Stimulated activated CD8-positive, alpha-beta memory T cell treated with anti-CD3 and anti-CD28 coated beads, Interleukin-12 subunit alpha, Interleukin-12 subunit beta, amount 100 ng/mL, for 24 hours (primary cell): ENCODE measurements at regions not wholly inside any gene's neighbourhood (a gene's known extent, or its start where the extent isn't known, plus 50 kb on each side); places are given as distances from the start of the nearest gene placed in this dataset.

Experiments
- DNase-seq: peaks from one replicate; pipeline ENCODE4 v3.0.0-alpha.2; 2020; ENCODE audit errors: extremely low read depth

DNA sequence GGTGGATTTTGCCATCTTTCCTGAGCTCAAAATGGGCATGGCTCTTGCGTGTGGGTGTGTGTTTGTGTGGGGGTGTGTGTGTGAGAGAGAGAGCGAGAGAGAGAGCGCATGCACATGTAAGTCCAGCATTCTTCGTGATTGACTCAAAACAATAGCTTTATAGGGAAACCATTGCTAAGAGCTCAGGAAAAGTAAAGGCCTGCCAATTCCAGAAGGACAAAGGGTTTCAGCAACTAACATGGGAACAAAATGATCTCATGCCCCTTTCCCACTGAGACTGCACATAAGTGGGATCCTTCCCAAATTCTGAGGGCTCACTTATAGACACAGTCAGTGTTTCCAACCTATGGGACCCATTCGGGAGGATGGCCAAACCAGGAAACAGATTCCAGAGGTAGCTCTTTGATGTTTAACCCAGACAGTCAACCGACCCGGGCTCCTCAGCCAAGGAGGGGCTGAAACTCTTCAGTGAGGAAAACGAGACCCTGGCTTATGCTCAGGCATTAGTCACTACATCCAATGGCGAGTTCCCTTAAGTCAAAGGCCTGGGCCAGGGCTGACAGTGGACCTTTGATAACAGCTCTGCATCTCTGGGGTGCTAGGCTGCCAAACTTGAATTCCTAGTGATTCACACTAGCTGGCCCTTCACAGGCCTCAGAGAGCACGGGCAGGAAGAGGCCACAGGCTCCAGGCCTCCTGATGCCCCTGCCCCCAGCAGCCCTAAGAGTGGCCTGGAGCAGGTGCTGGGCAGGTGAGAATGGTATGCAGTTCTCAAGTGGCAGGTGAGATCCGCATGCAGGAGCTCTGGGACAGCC is 305.0 kb upstream of the C2CD4B start:
- no peak for DNase-seq

GRCh38 chr15:62472616-62473299 is 307.7 kb upstream of the C2CD4B start:
- no peak for DNase-seq

- DNase-seq: no peak
Observed at GRCh38 chr15:62474021-62474770, 309.1 kb upstream of the C2CD4B start.

GRCh38 chr15:62474771-62475124 is 309.7 kb upstream of the C2CD4B start:
- DNase-seq: no peak

DNA sequence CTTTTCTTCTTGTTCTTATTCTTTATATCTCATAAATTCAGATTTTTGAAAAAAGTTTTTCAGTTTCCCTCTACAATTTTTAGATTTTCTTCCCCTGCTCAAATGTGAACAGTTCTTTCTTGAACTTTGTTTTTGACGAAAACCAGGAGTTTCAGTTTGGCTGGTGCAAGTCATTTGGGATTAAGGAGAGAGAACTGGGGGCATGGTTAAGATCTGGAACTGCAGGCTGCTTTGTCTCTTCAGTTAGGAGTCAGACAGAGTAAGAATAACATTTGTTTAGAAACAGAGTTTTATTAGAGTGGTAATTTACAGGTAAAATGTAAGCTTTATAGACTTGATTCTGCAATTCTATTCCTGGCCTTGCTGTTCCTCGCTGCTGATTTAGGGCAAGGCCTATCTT is 310.5 kb upstream of the C2CD4B start:
- DNase-seq: no peak

- DNase-seq: no peak
Observed at GRCh38 chr15:62476163-62476562, 311.1 kb upstream of the C2CD4B start.

DNA sequence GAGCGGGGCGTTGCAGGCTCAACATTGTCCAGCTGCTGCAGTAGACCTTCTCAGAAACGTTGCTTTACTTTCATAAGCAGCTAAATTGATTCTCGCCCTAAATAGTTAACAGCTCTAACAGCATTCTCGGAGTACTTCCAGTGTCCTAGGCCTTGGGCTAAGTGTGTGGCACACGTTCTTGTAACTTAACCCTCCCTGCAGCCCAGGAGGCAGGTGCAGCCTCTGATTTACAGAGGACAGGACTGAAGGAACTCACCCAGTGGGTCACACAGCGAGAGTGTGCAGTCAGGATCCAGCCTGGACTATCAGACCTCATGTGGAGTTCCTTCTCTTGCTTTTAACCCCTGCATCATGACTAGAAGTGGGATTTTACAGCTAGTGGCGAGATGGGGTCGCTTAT is 312.8 kb upstream of the C2CD4B start:
- DNase-seq: no peak

- no peak for DNase-seq
Observed at GRCh38 chr15:62482785-62483429, 317.8 kb upstream of the C2CD4B start.

DNA sequence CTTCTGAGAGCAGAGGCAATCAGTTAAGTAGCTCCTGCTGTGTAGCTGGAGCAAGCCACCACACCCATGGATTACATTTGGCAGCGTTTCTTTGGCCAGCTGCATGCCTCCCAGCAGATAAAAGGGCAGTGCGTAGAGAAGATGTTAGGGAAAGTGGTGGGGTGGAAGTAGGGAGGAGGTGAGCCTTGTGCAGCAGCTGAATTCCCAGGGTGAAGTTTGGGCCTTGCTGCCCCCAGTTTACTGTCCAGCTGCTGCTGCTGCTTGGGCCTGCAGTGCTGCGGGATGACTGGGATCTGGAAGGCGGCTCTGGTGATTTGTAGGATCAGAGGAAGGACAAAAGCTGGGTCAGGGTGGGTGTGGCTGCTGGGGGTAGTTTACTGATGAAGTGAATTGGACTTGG is 318.7 kb upstream of the C2CD4B start:
- DNase-seq: no peak

DNA sequence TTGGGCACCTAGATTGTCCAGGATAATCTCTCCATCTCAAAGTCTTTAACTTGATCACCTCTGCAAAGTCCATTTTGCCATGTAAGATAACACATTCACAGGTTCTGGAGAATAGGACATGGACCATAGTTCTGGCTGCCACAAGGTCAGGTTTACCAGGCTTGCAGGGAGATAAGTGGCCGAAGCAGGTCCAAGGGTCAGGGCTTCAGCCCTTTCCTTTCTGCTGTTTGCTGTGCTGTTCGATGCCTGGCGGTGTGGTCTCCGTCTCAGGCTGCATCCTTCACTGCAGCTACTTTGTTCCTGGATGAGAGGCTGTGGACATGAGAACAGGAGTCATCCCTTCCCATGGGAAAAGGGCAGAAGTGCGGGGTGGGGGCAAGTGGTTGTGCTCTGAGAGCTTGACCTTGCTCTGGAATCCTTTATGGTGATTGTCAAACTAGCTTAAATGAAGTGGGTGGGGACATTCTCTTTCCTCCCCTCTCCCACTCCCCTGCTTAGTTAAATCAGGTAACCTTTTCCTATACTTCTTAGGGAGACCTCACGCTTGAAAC is 320.2 kb upstream of the C2CD4B start:
- no peak for DNase-seq

GRCh38 chr15:62486041-62486440 is 321.0 kb upstream of the C2CD4B start:
- no peak for DNase-seq

GRCh38 chr15:62488387-62488786 is 323.3 kb upstream of the C2CD4B start:
- DNase-seq: no peak

GRCh38 chr15:62491642-62492041 is 326.6 kb upstream of the C2CD4B start:
- no peak for DNase-seq

DNA sequence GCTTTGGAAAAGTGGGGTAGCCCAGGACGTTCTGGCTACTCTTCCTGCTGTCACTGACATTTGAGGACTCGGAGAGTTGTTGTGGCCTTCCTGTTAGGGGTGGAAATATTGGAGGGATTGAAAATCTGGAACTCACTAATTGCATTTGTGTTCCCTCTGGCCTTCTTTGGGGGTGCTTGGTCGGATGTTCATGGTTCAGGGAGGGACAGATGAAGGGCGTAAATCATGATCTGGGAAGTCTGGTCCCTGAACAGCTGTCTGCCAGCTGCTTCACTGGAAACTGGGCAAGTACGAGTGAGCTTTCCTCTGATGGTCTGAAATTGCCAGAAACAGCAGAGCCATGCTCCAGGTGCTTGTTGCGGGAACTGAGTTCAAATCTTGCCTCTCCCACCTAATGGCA is 327.8 kb upstream of the C2CD4B start:
- no peak for DNase-seq

- DNase-seq: no peak
Observed at GRCh38 chr15:62494197-62494596, 329.1 kb upstream of the C2CD4B start.

DNA sequence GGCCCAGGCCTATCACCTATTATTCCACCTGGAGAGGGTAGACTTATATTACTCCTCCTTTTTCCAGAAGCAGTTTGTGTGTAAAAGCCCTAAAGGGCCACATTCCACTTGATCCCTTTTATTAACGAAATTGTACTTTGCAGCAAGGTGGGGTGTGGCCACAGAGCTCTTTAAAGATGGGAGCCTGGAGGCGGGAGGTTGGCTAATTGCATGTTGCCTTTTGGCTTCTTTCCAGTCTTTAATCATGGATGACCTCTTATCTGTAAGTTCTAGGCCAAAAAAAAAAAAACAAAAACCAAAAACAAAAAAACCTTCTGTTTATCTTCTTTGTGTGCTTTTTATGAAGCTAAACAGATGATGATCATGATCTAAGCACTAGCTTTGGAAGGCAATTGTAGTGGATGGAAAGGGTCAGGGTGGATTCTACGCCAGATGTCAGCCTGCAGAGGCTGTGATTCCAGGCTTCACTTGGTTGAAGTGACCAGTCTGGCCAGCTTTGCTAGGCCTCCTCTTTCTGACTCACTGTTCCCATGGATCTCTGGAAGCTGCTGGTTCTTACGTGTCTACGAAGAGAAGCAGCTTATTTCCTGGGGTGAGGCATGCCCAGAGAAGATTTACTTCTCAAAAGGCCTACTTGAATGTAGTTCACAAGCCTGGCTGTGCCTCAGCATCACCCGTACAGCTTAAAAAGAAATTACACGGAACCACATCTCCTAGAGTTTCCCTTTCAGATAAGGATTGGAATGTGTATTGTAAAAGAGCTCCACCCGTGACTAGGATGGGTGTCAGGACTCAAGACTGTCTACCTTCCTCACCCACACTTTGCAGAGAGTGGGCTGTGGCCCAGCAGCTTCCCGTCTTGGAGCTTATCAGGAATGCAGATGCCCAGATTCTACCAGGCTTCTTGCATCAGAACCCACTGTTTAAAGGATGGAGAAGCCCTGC is 330.9 kb upstream of the C2CD4B start:
- DNase-seq: no peak

GRCh38 chr15:62497356-62497755 is 332.3 kb upstream of the C2CD4B start:
- DNase-seq: no peak

DNA sequence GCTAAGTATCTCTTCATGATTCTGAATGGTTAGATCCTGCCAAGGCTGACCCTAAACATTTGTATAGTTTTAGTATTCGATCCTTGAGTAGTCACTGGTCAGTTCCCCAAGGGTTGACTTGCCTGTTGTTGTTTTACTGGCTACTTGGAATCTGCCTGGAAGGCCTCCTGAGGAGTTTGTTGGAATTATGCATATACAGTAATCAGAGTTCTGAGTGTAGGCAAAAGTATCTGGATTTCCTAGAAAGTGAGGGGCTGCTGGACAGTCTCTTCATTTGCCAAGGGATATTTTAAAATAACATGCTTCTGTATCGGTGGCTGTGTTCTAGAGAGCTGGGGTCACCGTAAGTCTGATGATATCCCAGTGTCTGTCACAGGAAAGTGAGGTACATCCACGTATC is 333.2 kb upstream of the C2CD4B start:
- DNase-seq: no peak

DNA sequence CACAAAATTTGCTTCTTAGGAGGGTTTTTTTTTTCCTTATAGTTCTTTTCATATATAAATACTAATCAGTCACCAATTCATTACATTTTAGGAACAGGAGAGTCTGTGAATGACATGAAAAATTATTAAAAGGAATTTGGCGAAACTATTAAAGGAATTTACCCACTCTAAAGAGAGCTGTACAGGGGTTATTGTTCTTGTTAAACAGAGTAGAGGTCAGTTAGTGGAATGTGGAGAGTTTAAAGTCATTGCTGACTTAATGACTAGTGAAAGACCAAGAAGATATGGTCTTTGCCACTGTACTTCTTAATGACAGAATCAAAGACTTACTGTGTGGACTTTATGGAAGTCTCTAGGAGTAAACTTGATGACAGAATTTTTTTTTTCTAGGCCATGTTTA is 333.6 kb upstream of the C2CD4B start:
- no peak for DNase-seq

GRCh38 chr15:62500325-62500724 is 335.2 kb upstream of the C2CD4B start:
- no peak for DNase-seq

GRCh38 chr15:62502451-62502850 is 337.4 kb upstream of the C2CD4B start:
- no peak for DNase-seq
